ENCODE measurements at regions not wholly inside any gene's neighbourhood (a gene's known extent, or its start where the extent isn't known, plus 50 kb on each side); places are given as distances from the start of the nearest gene placed in this dataset.
"Not testable (repeated sequence)": the region's sequence is repeated elsewhere in the genome, so short reads cannot be mapped to it uniquely, and the experiment has no call there.

- intact Hi-C loops (cut with DNase I); ATAC-seq (ENCODE audit: poor library complexity); DNase-seq: not testable (repeated sequence)
Measured at GRCh38 chr12:9418669-9419041, 189.1 kb downstream of the KLRB1 start.

GRCh38 chr12:9417947-9418668, 189.6 kb downstream of the KLRB1 start:
- ATAC-seq (ENCODE audit: poor library complexity); intact Hi-C loops (cut with DNase I); DNase-seq: not testable (repeated sequence)

DNA sequence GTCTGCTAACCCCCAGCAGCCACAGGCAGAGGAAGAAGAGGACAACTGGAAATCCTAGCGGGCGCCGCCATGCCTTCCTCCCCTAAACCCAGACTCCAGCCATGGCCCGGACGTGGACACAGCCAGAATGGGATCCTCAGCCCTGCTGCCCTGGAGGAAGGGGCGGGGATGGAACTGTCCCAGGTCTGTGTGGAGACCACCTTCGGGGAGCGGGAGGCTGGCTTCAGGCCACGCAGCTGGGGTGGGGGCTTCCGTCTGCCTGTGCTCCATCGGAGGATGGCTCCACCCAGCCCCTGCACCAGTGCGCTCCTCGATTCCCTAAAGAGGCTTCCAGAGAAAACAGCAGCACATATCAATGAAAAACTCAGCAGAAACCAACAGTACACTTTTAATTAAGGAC, 190.4 kb downstream of the KLRB1 start:
- ATAC-seq (ENCODE audit: poor library complexity); intact Hi-C loops (cut with DNase I); DNase-seq: not testable (repeated sequence)

- DNase-seq; intact Hi-C loops (cut with DNase I): not testable (repeated sequence)
- ATAC-seq (ENCODE audit: poor library complexity) = peak; percentile 20
Measured at GRCh38 chr12:9416346-9416745, 191.4 kb downstream of the KLRB1 start.

- ATAC-seq (ENCODE audit: poor library complexity); DNase-seq; intact Hi-C loops (cut with DNase I): not testable (repeated sequence)
Measured at GRCh38 chr12:9415898-9416297, 191.8 kb downstream of the KLRB1 start.

DNA sequence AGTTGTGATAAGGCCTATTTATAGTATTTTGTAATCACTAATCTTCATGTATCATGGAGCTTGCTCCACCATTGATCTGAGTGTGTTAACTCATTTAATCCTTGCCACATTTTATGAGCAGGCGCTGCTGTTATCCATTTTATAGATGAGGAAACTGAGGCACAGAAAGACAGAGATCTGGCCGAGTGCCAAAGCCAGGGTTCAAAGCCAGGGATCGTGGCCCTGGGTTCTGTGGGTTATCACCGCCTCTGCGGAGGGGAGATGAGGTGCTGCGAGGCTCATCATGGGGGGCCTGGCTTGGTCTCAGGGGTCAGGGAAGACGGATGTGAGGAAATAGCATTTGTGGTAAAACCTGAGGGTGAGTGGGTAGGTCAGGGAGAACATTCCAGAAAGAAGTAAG, 193.9 kb downstream of the KLRB1 start:
- intact Hi-C loops (cut with DNase I); ATAC-seq (ENCODE audit: poor library complexity); DNase-seq: not testable (repeated sequence)

- intact Hi-C loops (cut with DNase I); ATAC-seq (ENCODE audit: poor library complexity); DNase-seq: not testable (repeated sequence)
Measured at GRCh38 chr12:9412459-9412858, 195.3 kb downstream of the KLRB1 start.

DNA sequence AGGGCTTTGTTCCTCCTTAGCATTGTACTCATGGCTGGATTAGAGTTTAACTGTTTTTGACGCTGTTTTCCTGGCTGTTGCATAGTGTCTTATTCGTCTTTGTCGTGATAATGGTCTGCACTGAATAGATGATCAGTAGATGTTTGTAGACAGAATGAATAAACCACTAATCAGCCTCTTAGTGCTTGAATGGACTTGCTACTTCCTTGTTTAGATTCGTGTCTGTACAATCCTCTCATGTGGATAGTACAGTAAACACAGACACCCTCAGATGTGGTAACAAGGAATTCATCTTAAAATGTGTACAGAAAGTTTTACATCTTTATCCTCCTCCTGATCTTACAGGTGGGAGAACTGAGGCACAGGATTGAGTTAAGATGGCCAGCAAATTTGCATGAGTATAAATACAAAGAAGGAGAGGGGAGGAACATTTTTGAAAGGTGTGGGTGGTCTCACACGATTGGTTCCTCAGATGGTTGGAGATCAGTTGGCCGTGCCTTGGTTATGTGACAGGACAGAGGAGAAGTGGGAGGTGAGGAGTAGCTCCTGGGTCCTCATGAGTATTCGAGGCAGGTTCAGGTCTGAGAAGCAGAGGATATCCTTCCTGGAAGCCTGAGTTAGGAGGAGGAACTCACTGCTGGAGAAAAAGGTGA, 196.0 kb downstream of the KLRB1 start:
- ATAC-seq (ENCODE audit: poor library complexity); DNase-seq; intact Hi-C loops (cut with DNase I): not testable (repeated sequence)

GRCh38 chr12:9407425-9407748, 199.2 kb upstream of the PZP start:
- intact Hi-C loops (cut with DNase I); DNase-seq; ATAC-seq (ENCODE audit: poor library complexity): not testable (repeated sequence)

GRCh38 chr12:9406564-9407424, 198.6 kb upstream of the PZP start:
- no peak for DNase-seq
- no peak for ATAC-seq (ENCODE audit: poor library complexity)

DNA sequence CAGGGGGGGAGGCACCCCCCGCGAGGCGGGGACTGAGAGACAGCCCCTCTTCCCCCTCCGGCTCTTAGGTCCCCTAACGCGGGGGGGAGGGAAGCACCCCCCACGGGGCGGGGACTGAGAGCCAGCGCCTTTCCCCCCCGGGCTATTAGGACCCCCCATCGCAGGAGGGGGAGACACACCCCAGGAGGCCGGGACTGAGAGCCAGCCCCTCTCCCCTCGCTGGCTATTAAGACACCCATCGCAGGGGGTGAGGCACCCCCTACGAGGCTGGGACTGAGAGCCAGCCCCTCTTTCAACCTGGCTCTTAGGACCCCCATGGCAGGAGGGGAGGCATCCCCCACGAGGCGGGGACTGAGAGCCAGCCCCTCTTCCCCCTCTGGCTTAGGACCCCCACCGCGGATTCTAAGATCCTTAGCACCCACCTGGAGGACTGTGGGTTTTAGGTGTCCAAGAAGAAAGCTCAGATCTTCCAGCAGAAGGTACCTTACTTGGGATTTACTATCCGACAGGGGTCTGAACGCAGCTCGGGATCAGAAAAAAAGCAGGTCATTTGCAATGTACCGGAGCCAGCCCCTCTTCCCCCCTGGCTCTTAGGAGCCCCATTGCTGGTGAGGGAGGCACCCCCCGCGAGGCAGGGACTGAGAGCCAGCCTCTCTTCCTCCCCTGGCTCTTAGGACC, 197.8 kb upstream of the PZP start:
- intact Hi-C loops (cut with DNase I) = no loop called here
- no peak for ATAC-seq (ENCODE audit: poor library complexity)

More at GRCh38 chr12:9406564-9407424, 198.6 kb upstream of the PZP start:
- intact Hi-C loops (cut with DNase I) = no loop called here

GRCh38 chr12:9404469-9405260, 196.5 kb upstream of the PZP start:
- DNase-seq = no peak
- no peak for ATAC-seq (ENCODE audit: poor library complexity)

More for the DNA sequence above, 197.8 kb upstream of the PZP start:
- DNase-seq = no peak

DNA sequence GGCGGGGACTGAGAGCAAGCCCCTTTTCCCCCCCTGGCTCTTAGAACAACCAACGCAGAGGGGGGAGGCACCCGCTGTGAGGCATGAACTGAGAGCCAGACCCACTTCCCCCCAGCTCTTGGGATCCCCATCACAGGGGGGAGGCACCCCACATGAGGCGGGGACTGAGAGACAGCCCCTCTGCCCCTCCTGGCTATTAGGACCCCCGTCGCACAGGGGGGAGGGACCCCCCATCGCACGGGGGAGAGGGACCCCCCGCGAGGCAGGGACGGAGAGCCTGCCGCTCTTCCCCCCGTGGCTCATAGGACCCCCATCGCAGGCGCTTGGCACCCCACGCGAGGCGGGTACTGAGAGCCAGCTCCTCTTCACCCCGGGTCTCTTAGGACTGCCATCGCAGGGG, 195.8 kb upstream of the PZP start:
- intact Hi-C loops (cut with DNase I) = no loop called here
- DNase-seq (no peak), ATAC-seq (ENCODE audit: poor library complexity) (no peak)

More at GRCh38 chr12:9404469-9405260, 196.5 kb upstream of the PZP start:
- intact Hi-C loops (cut with DNase I) = no loop called here

DNA sequence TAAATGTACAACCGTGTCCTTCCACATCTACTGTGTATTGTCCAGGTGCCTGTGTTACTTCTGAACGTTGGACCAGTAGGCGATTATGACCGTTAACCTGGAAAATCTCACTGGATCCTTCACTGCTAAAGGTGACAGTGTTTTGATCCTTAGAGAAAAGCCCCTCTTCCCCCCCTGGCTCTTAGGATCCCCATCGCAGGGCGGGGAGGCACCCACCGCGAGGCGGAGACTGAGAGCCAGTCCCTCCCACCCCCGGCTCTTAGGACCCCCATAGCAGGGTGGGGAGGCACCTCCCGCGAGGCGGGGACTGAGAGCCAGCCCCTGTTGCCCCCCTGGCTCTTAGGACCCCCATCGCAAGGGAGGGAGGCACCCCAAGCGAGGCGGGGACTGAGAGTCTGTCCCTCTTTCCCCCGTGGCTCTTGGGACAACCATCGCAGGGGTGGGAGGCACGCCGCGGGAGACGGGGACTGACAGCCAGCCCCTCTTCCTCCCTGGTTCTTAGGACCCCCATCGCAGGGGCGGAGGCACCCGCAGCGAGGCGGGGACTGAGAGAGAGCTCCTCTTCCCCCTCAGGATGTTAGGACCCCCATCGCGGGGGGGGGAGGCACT, 194.3 kb upstream of the PZP start:
- intact Hi-C loops (cut with DNase I); ATAC-seq (ENCODE audit: poor library complexity); DNase-seq: not testable (repeated sequence)

DNA sequence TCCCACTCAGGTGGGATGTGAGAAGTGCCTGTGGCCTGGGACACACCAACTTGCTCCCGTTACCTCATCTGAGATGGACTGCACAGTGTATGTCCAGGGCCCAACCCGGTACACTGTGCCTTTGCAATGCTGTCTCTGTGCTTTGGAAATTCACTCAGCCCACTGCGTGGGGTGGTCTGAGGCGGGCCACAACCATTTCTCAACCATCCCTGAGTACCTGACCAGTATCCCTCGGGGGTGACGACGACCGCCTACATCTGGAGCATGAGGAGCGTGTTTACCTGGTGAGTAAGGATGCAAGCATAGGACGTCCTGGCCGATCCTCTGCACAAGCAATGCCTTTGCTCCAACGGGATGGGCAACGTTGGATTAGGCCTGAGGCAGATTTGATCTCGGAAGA, 188.2 kb upstream of the PZP start:
- intact Hi-C loops (cut with DNase I); DNase-seq; ATAC-seq (ENCODE audit: poor library complexity): not testable (repeated sequence)

DNA sequence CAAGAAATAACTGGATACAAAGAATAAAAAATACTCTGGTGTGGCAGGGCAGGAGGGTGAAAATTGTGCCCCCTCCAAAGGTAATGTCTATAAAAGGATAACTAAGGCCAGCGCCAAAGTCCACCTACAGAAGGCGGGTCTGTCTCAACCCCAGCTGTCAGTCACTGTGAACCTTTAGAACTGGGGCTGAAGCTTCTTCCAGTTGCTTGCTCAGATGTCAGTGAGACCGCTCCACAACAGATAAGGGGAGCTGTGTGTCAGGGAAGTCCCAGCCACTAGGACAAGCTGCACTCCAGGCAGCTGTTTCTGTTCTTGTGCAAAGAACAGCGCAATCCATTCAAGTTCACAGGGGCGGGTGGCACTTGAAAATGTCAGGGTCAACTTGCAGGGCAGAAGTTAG, 187.0 kb upstream of the PZP start:
- intact Hi-C loops (cut with DNase I); ATAC-seq (ENCODE audit: poor library complexity); DNase-seq: not testable (repeated sequence)

GRCh38 chr12:9392842-9393241, 184.6 kb upstream of the PZP start:
- ATAC-seq (ENCODE audit: poor library complexity) = no peak
- intact Hi-C loops (cut with DNase I) = no loop called here
- DNase-seq = no peak

Measured in Right ventricle myocardium superior (tissue), 1 donor.